GM23248 (cell line): ENCODE measurements at regions not wholly inside any gene's neighbourhood (a gene's known extent, or its start where the extent isn't known, plus 50 kb on each side); places are given as distances from the start of the nearest gene placed in this dataset.

ENCODE experiments used
- EZH2 ChIP-seq: fragments of 200-600 bp; sonication (generic); IDR thresholded peaks from 2 replicates; pipeline ENCODE4 v1.6.1; 2018; ENCODE audit warnings: antibody characterized with exemption, mild to moderate bottlenecking; ENCODE audit not compliant: insufficient read depth, poor library complexity, severe bottlenecking
- EZH2phosphoT487 ChIP-seq: fragments of 200-600 bp; sonication (generic); IDR thresholded peaks from 2 replicates; pipeline ENCODE4 v1.6.1; 2018; ENCODE audit warnings: antibody characterized with exemption, moderate library complexity, mild to moderate bottlenecking, low read depth; ENCODE audit not compliant: insufficient read depth

DNA sequence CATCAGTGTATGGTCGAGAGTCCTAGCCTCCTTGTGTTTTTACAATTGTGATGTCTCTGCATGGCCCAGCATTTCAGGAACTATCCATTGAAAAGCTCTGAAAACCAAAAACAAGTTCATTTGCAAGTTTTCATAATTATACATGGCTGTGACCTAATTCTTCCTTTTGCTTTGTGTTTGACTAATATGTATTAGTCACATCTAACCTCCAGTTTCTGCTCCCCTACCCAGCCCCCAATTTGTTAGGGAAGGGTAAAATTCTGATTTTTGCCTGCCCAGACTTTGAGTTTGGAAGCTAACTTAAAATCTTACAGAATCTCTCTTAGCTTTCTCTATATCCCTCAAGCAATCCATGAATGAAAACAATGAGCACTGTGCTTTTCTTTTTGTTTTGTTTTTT, 128.2 kb upstream of the SEMA6A start:
- no peak for TF ChIP-seq EZH2
- no peak for TF ChIP-seq EZH2phosphoT487
